PC-9 (cell line): ENCODE measurements at regions not wholly inside any gene's neighbourhood (a gene's known extent, or its start where the extent isn't known, plus 50 kb on each side); places are given as distances from the start of the nearest gene placed in this dataset.

Experiments
- BruUV-seq: library from RNA; stranded (reverse); fragments of 400-500 nt; replicated peaks from 2 replicates; lab custom pipeline; 2021; lab: Mats Ljungman, UMichigan
- CTCF ChIA-PET: fragments of 300-600 bp; sonication (Branson Sonifier 250); formaldehyde crosslinking; loops from one replicate; lab custom pipeline; 2022; ENCODE audit warnings: antibody characterized with exemption; lab: Charles Lee
- POLR2A ChIA-PET: fragments of 300-600 bp; sonication (Branson Sonifier 250); formaldehyde crosslinking; loops from one replicate; lab custom pipeline; 2022; ENCODE audit warnings: antibody characterized with exemption; ENCODE audit not compliant: unreplicated experiment; lab: Charles Lee
- DNase-seq, 2 experiments: peaks; one replicate each; pipeline versions ENCODE4 v3.0.0 to v3.0.0-alpha.2; 2015 to 2022; ENCODE audit warnings: mixed read lengths in 1 of 2
- H2AFZ ChIP-seq: fragments of 200-600 bp; sonication (generic); 2 replicates; pipeline ENCODE4 v1.8.1; 2017; ENCODE audit warnings: antibody characterized with exemption
- H3F3A ChIP-seq: fragments of 200-600 bp; sonication (generic); 2 replicates; pipeline ENCODE4 v1.8.1; 2017; ENCODE audit warnings: antibody characterized with exemption, mild to moderate bottlenecking, low read depth; ENCODE audit not compliant: insufficient read depth
- H3K27ac ChIP-seq: fragments of 200-600 bp; sonication (generic); 2 replicates; pipeline ENCODE4 v1.6.1; 2016; ENCODE audit warnings: mixed run types
- H3K27me3 ChIP-seq: fragments of 200-600 bp; sonication (generic); 2 replicates; pipeline ENCODE4 v1.6.1; 2016; ENCODE audit warnings: low read depth, mixed run types; ENCODE audit not compliant: insufficient read depth
- H3K36me3 ChIP-seq: fragments of 200-600 bp; sonication (generic); 2 replicates; pipeline ENCODE4 v1.6.1; 2016; ENCODE audit warnings: low read depth, mixed run types
- H3K4me1 ChIP-seq: fragments of 200-600 bp; sonication (generic); replicated peaks from 2 replicates; pipeline ENCODE4 v1.6.1; 2016; ENCODE audit warnings: mixed run types; ENCODE audit not compliant: insufficient read depth
- H3K4me2 ChIP-seq: fragments of 200-600 bp; sonication (generic); 2 replicates; pipeline ENCODE4 v1.6.1; 2017; ENCODE audit warnings: mixed run types
- H3K4me3 ChIP-seq: fragments of 200-600 bp; sonication (generic); 2 replicates; pipeline ENCODE4 v1.6.1; 2016; ENCODE audit warnings: mixed run types
- H3K79me2 ChIP-seq: fragments of 200-600 bp; sonication (generic); 2 replicates; pipeline ENCODE4 v1.6.1; 2017; ENCODE audit warnings: low read depth, mixed run types
- H3K9me2 ChIP-seq: fragments of 200-600 bp; sonication (generic); 2 replicates; pipeline ENCODE4 v1.8.1; 2017; ENCODE audit warnings: mild to moderate bottlenecking; ENCODE audit not compliant: insufficient read depth
- H3K9me3 ChIP-seq: fragments of 200-600 bp; sonication (generic); 2 replicates; pipeline ENCODE4 v1.8.1; 2016; ENCODE audit warnings: low read depth; ENCODE audit not compliant: insufficient read depth
- H4K20me1 ChIP-seq: fragments of 200-600 bp; sonication (generic); 2 replicates; pipeline ENCODE4 v1.8.1; 2017; ENCODE audit not compliant: insufficient read depth
- EZH2 ChIP-seq: fragments of 200-600 bp; sonication (generic); IDR thresholded peaks from 2 replicates; pipeline ENCODE4 v1.8.0; 2017; ENCODE audit warnings: antibody characterized with exemption, low read depth
- intact Hi-C: fragments of 100-400 bp; cut with micrococcal nuclease; formaldehyde crosslinking; loops from one replicate; pipeline ENCODE4 v1.10.0; 2022; ENCODE audit not compliant: unreplicated experiment
- TF ChIP-seq, protein P1 (sequence below): fragments of 200-600 bp; sonication (generic); conservative IDR thresholded peaks from 2 replicates; pipeline ENCODE4 v1.6.1; 2017; ENCODE audit warnings: mixed run types, antibody characterized with exemption, mild to moderate bottlenecking, moderate library complexity

DNA sequence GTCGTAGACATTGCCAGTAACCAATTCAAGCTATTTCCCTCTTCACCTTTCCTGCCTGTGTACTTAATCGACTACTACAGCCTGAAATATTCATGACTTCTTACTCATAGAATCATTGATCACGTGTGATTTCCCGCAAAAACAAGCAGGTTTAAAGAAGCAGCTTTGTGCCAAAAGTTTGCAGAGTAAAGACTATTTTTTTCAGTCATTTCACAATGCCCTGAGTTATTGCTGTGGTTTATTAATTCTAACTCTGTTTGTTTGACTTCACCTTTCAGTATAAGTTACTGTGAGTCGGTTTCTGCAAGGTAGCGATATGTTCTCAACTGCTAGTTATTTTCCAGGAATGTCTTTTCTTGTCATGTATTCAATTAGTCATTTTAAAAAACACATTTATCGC lies 995.3 kb downstream of the SORCS1 start:
- intact Hi-C loops, result no loop called here
- CTCF ChIA-PET, result no interaction called here

DNA sequence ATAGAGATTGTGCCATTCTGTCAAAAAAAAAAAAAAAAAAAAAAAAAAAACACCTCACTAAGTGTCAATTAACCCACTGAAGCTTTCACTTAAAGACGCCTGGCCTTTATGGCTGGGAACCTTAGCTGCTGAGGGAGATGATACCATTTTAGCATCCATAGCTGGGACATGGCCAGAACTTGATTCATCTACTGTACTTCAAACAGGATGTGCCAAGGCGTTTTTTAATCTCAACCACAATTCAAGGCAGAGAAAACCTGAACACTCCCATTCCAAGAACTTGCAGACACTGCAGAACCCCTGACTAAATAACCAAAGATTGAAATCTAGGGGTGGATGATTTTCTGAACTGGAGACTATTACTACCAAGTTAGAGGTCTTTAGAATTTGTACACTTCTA lies 996.6 kb downstream of the SORCS1 start:
- intact Hi-C loops, result no loop called here
- Histone ChIP-seq H3K36me3 (no peaks in the 10 kb centered on the region), H3F3A (no peaks in the 10 kb centered on the region), H3K9me3 (no peaks in the 10 kb centered on the region), H3K9me2 (no peaks in the 10 kb centered on the region), H3K79me2 (no peaks in the 10 kb centered on the region), H3K27me3 (no peaks in the 10 kb centered on the region), H3K4me2 (no peak overlapping the region), H4K20me1 (no peaks in the 10 kb centered on the region), H3K27ac (no peak overlapping the region), H2AFZ (no peak overlapping the region), H3K4me1 (no peaks in the 10 kb centered on the region), H3K4me3 (no peak overlapping the region)
- CTCF ChIA-PET, result no interaction called here
- POLR2A ChIA-PET, result no interaction called here
- DNase-seq, result no peak
- no peak for TF ChIP-seq EZH2
- TF ChIP-seq, protein P1, sequence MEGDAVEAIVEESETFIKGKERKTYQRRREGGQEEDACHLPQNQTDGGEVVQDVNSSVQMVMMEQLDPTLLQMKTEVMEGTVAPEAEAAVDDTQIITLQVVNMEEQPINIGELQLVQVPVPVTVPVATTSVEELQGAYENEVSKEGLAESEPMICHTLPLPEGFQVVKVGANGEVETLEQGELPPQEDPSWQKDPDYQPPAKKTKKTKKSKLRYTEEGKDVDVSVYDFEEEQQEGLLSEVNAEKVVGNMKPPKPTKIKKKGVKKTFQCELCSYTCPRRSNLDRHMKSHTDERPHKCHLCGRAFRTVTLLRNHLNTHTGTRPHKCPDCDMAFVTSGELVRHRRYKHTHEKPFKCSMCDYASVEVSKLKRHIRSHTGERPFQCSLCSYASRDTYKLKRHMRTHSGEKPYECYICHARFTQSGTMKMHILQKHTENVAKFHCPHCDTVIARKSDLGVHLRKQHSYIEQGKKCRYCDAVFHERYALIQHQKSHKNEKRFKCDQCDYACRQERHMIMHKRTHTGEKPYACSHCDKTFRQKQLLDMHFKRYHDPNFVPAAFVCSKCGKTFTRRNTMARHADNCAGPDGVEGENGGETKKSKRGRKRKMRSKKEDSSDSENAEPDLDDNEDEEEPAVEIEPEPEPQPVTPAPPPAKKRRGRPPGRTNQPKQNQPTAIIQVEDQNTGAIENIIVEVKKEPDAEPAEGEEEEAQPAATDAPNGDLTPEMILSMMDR, result no peak
- BruUV-seq, result no TSS peak

More for the DNA sequence above, 995.3 kb downstream of the SORCS1 start:
- Histone ChIP-seq H3K4me3 (no peak overlapping the region), H4K20me1 (no peaks in the 10 kb centered on the region), H3K4me2 (no peak overlapping the region), H3F3A (no peaks in the 10 kb centered on the region), H3K9me3 (no peaks in the 10 kb centered on the region), H3K9me2 (no peaks in the 10 kb centered on the region), H3K4me1 (no peaks in the 10 kb centered on the region), H3K27ac (no peak overlapping the region), H3K79me2 (no peaks in the 10 kb centered on the region), H2AFZ (no peak overlapping the region), H3K36me3 (no peaks in the 10 kb centered on the region), H3K27me3 (no peaks in the 10 kb centered on the region)
- POLR2A ChIA-PET, result no interaction called here
- BruUV-seq, result no TSS peak
- DNase-seq, result no peak
- TF ChIP-seq, protein P1, result no peak
- TF ChIP-seq EZH2, result no peak

DNA sequence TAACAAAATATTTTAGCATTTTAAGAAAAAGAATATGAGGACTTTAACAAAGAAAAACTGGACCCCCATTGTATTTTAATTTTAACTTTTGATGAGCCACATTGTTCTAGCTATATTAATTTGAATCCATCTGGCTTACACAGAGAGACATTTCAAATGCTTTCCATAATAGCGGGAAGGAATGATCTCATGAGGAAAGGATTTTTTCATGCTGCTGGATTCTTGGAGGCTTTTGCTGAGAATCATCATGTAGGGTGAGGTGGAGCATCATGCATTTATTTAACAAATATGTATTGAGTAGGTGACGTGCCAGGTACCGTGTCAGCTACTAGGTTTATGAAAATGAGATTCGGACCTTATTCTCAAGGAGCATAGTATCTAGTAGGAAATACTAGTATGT lies 1006.3 kb downstream of the SORCS1 start:
- ChIA-PET CTCF (no interaction called here), POLR2A (no interaction called here)
- no peak overlapping the region for H3K4me3 ChIP-seq
- H3K9me3 ChIP-seq, result no peaks in the 10 kb centered on the region
- no peak overlapping the region for H3K27ac ChIP-seq
- no peak for TF ChIP-seq EZH2
- TF ChIP-seq, protein P1, result no peak
- DNase-seq, result no peak
- no peaks in the 10 kb centered on the region for H3K4me1 ChIP-seq
- no peaks in the 10 kb centered on the region for H3K79me2 ChIP-seq
- H3F3A ChIP-seq, result no peaks in the 10 kb centered on the region
- H4K20me1 ChIP-seq, result no peaks in the 10 kb centered on the region
- intact Hi-C loops, result no loop called here
- H2AFZ ChIP-seq, result no peak overlapping the region
- H3K9me2 ChIP-seq, result no peaks in the 10 kb centered on the region
- no peaks in the 10 kb centered on the region for H3K27me3 ChIP-seq
- no peak overlapping the region for H3K4me2 ChIP-seq
- no peaks in the 10 kb centered on the region for H3K36me3 ChIP-seq
- BruUV-seq, result no TSS peak
